Endothelial cell of umbilical vein (primary cell): ENCODE measurements at regions not wholly inside any gene's neighbourhood (a gene's known extent, or its start where the extent isn't known, plus 50 kb on each side); places are given as distances from the start of the nearest gene placed in this dataset.

Experiments
- BruUV-seq: library from RNA; stranded (reverse); fragments of 400-500 nt; replicated peaks from 2 replicates; lab custom pipeline; 2021; lab: Mats Ljungman, UMichigan
- CTCF ChIA-PET: fragments of 300-600, 350-600 bp; sonication (Branson Sonifier 250); formaldehyde crosslinking; loops from one replicate; lab custom pipeline; 2021; ENCODE audit warnings: antibody characterized with exemption, inconsistent platforms; lab: Charles Lee
- POLR2A ChIA-PET: fragments of 300-600, 350-600 bp; sonication (Branson Sonifier 250); formaldehyde crosslinking; loops from one replicate; lab custom pipeline; 2021; ENCODE audit warnings: antibody characterized with exemption, inconsistent platforms; lab: Charles Lee
- DNase-seq: peaks from one replicate; pipeline ENCODE4 v3.0.0-alpha.2; 2011; ENCODE audit warnings: low read depth, low spot score
- FAIRE-seq: peaks from 2 replicates; lab custom pipeline; 2011; peaks lifted over from hg19 to GRCh38; lab: Jason Lieb, UNC
- H2AFZ ChIP-seq: 2 replicates; pipeline ENCODE4 v1.6.0; 2012; ENCODE audit warnings: low read depth, low read length, control low read depth, inconsistent platforms
- H3K27ac ChIP-seq: 2 replicates; pipeline ENCODE4 v1.5.1; 2011; ENCODE audit warnings: low read depth, mild to moderate bottlenecking, control low read depth, low read length, moderate library complexity; ENCODE audit not compliant: insufficient read depth
- H3K27me3 ChIP-seq, 2 experiments: 2 replicates each; pipeline versions ENCODE4 v1.6.0 to v1.6.1; 2011; ENCODE audit warnings: low read length in 2 of 2, mixed read lengths in 1 of 2; ENCODE audit not compliant: control insufficient read depth in 2 of 2, insufficient read depth in 2 of 2
- H3K36me3 ChIP-seq, 2 experiments: 2 replicates in 1 of 2; 3 replicates in 1 of 2; pipeline ENCODE4 v1.5.1; 2011; ENCODE audit warnings: low read length in 2 of 2, mild to moderate bottlenecking in 1 of 2, moderate library complexity in 1 of 2; ENCODE audit not compliant: control insufficient read depth in 2 of 2, insufficient read depth in 2 of 2; ENCODE audit errors: extremely low read depth in 1 of 2
- H3K4me1 ChIP-seq: 3 replicates; pipeline ENCODE4 v1.5.1; 2011; ENCODE audit warnings: mild to moderate bottlenecking, low read length; ENCODE audit not compliant: control insufficient read depth, insufficient read depth; ENCODE audit errors: extremely low read depth
- H3K4me2 ChIP-seq: 2 replicates; pipeline ENCODE4 v1.6.1; 2011; ENCODE audit warnings: low read length, control low read depth, mixed read lengths; ENCODE audit not compliant: insufficient read depth
- H3K4me3 ChIP-seq, 3 experiments: fragments of 200-600 bp in 1 of 3; sonication (generic), shearing (Covaris generic) in 1 of 3; replicated peaks in 1 of 3; 2 replicates each; pipeline ENCODE4 v1.5.1; 2011 to 2016; ENCODE audit warnings: control low read depth in 3 of 3, low read length in 3 of 3, mild to moderate bottlenecking in 2 of 3, inconsistent platforms in 1 of 3, low read depth in 1 of 3, moderate library complexity in 1 of 3; ENCODE audit not compliant: insufficient read depth in 1 of 3
- H3K79me2 ChIP-seq: 2 replicates; pipeline ENCODE4 v1.6.0; 2012; ENCODE audit warnings: low read length, inconsistent platforms; ENCODE audit not compliant: control insufficient read depth, insufficient read depth
- H3K9ac ChIP-seq: replicated peaks from 2 replicates; pipeline ENCODE3; 2011; ENCODE audit warnings: low read length, control low read depth; ENCODE audit not compliant: insufficient read depth; ENCODE audit errors: extremely low read depth
- H3K9me1 ChIP-seq: replicated peaks from 3 replicates; pipeline ENCODE4 v1.6.0; 2011; ENCODE audit warnings: mild to moderate bottlenecking, low read length; ENCODE audit not compliant: control insufficient read depth, insufficient read depth; ENCODE audit errors: extremely low read depth
- H3K9me3 ChIP-seq: replicated peaks from 2 replicates; pipeline ENCODE4 v1.5.1; 2012; ENCODE audit warnings: low read length, inconsistent platforms; ENCODE audit not compliant: control insufficient read depth, insufficient read depth
- H4K20me1 ChIP-seq: replicated peaks from 2 replicates; pipeline ENCODE3; 2011; ENCODE audit warnings: mild to moderate bottlenecking, low read length; ENCODE audit not compliant: control insufficient read depth, insufficient read depth; ENCODE audit errors: extremely low read depth
- FOS ChIP-seq: IDR thresholded peaks from 2 replicates; pipeline ENCODE4 v1.6.1; 2011; ENCODE audit warnings: mild to moderate bottlenecking, low read length, moderate library complexity, borderline replicate concordance; ENCODE audit not compliant: insufficient read depth
- GATA2 ChIP-seq: IDR thresholded peaks from 2 replicates; pipeline ENCODE4 v1.7.0; 2011; ENCODE audit warnings: low read depth, mild to moderate bottlenecking, moderate library complexity, mixed read lengths, low read length; ENCODE audit not compliant: insufficient read length, insufficient read depth
- MYC ChIP-seq: IDR thresholded peaks from one replicate; pipeline ENCODE4 v1.6.1; 2011; ENCODE audit warnings: mild to moderate bottlenecking, low read depth, low read length
- POLR2AphosphoS5 ChIP-seq: IDR thresholded peaks from 2 replicates; pipeline ENCODE4 v1.6.1; 2012; ENCODE audit warnings: low read depth, mild to moderate bottlenecking, control low read depth, low read length, moderate library complexity; ENCODE audit not compliant: insufficient read depth
- dilution Hi-C: fragments of 300-500 bp; cut with MboI; formaldehyde crosslinking; loops from one replicate; pipeline ENCODE4 v1.15.0; 2019; ENCODE audit warnings: low sequenced_read_pairs; ENCODE audit not compliant: extremely low pct_ligation_motif_present
- intact Hi-C: fragments of 100-400 bp; cut with micrococcal nuclease; formaldehyde crosslinking; loops from one replicate; pipeline ENCODE4 v1.10.0; 2022
- TF ChIP-seq, protein P1 (sequence below), 2 donors: IDR thresholded peaks; 1 replicate in 1 of 2; 2 replicates in 1 of 2; pipeline ENCODE4 v1.5.1; 2011; ENCODE audit warnings: low read length in 2 of 2, mild to moderate bottlenecking in 2 of 2, moderate library complexity in 2 of 2, control low read depth in 1 of 2, inconsistent platforms in 1 of 2, low read depth in 1 of 2; ENCODE audit not compliant: insufficient read depth in 1 of 2; ENCODE audit errors: extremely low read depth in 1 of 2
- TF ChIP-seq, protein P2 (sequence below): IDR thresholded peaks from 2 replicates; pipeline ENCODE4 v1.6.1; 2011; ENCODE audit not compliant: insufficient read depth, insufficient read length

DNA sequence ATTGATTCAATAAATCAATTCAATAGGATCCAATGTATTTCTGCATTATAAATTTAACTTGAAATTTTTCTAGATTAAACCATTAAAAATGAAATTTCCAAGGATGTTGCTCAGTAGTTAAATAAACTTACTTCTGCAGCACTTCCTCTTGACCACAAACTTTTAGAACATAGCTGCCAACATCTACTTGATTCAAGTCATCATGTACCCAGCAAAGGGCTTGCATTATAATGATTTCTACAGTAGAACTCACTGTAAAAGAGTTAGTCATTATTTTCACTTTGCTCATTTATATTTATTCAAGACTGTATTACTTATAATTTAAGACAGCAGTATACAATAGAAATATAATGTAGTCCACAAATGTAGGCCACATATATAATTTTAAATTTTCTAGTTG lies 59.2 kb downstream of the PIK3C2A start:
- Histone ChIP-seq H3K27ac (no peak overlapping the region), H3K36me3 (peaks cover 3% of the 10 kb centered on the region in 2 experiments), H3K9me3 (no peaks in the 10 kb centered on the region), H3K4me3 (no peak overlapping the region), H3K27me3 (no peaks in the 10 kb centered on the region), H3K9ac (no peak overlapping the region), H3K9me1 (no peaks in the 10 kb centered on the region), H2AFZ (no peak overlapping the region), H3K4me2 (no peak overlapping the region), H4K20me1 (no peaks in the 10 kb centered on the region), H3K79me2 (peaks cover 28% of the 10 kb centered on the region), H3K4me1 (peaks cover 24% of the 10 kb centered on the region)
- BruUV-seq: no TSS peak
- TF ChIP-seq GATA2: no peak
- no peak for TF ChIP-seq FOS
- no peak for TF ChIP-seq POLR2AphosphoS5
- TF ChIP-seq MYC: no peak
- TF ChIP-seq, protein P1, sequence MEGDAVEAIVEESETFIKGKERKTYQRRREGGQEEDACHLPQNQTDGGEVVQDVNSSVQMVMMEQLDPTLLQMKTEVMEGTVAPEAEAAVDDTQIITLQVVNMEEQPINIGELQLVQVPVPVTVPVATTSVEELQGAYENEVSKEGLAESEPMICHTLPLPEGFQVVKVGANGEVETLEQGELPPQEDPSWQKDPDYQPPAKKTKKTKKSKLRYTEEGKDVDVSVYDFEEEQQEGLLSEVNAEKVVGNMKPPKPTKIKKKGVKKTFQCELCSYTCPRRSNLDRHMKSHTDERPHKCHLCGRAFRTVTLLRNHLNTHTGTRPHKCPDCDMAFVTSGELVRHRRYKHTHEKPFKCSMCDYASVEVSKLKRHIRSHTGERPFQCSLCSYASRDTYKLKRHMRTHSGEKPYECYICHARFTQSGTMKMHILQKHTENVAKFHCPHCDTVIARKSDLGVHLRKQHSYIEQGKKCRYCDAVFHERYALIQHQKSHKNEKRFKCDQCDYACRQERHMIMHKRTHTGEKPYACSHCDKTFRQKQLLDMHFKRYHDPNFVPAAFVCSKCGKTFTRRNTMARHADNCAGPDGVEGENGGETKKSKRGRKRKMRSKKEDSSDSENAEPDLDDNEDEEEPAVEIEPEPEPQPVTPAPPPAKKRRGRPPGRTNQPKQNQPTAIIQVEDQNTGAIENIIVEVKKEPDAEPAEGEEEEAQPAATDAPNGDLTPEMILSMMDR (IDR thresholded peaks at IDR 0.05; ENCODE audit: extremely low read depth in 1 of 2, insufficient read depth in 1 of 2, low read depth in 1 of 2, low read length in 2 of 2): no peak
- TF ChIP-seq, protein P2, sequence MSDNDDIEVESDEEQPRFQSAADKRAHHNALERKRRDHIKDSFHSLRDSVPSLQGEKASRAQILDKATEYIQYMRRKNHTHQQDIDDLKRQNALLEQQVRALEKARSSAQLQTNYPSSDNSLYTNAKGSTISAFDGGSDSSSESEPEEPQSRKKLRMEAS: no peak
- intact Hi-C loops: no loop called here
- CTCF ChIA-PET: interaction anchor here (1.0 to 2.3 kb wide), 2 partner anchors 11 to 31 kb away, joined by 3 to 5 read pairs; no protein-coding TSS in a partner anchor
- POLR2A ChIA-PET: no interaction called here
- FAIRE-seq (no peak), DNase-seq (no peak)
- dilution Hi-C loops: no loop called here
